ENCODE measurements at regions not wholly inside any gene's neighbourhood (a gene's known extent, or its start where the extent isn't known, plus 50 kb on each side); places are given as distances from the start of the nearest gene placed in this dataset.

DNA sequence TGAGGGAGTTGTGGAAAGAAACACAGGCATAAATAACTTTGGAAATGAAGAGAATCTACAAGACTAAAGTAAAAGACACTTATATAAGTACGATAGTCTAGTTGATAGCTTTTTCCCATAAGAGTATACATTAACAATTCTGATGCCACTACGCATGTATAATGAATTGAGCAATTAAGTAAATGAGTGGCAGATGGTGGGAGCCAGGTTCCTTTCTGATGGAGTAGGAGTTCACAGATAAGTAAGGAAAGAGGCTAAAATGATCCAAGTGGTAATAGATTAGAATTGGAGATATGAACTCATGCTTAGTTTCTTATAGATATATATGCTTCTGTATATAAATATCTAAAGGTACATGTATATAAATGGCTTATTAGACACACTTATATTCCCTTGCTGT, 368.3 kb downstream of the FAM181B start:
- DNase-seq: no peak

DNA sequence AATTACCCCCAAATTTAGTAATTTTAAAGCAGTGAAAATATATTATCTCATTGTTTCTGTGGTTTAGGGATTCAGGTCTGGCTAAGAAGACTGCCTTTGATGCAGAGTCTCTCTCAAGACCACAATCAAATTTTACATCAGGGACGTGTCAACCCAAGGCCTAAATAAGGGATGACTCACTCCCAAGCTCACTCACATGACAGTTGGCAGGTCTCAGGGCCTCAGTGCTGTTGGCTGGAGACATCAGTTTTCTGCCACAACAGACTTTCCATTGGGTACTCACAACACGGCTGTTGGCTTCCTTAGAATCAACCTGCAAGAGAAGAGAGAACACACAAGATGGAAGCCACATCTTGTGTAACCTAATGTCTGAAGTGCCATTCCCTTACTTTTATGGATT, 377.3 kb downstream of the FAM181B start:
- DNase-seq: no peak

DNA sequence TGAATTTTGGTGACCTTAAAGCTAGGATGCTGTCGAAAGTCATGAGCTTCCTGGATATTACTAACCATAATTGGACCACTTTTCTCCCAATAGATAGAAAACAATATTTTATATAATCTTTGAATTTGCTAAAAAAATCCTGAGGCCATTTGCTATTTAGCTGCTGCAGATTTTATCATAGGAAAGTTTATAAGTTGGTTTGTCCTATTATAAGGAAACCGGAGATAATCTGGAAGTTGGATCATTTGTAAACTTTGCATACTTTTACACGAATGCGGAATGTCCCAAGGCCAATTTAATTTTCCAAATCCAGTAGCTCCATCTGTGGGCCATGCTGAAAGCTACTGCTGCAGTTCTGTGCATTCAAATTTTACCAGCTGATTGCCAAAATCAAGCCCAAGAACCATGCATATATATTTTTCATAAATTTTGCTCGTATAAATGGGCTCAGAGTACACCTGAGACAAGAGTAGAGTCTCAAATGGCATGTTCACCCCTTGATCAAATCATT, 378.3 kb downstream of the FAM181B start:
- DNase-seq: no peak

DNA sequence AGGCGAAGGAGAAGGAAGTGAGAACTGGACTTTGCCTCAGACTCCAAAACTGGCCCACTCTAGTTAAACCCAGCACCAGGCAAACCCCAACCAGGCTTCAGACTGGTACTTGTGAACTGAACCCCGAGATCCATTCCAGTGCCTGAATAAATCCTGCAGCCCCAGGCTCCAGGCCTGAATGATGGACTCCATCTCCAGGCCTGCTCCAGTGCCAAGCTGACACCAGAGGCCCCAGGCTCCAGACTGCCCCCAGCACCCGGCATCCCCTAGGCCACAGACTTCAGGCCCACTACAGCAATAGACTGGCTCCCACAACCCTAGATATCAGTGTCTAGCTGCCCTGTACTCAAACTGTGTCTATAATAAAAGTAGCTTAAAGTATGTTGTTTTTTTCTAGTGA, 406.8 kb downstream of the FAM181B start:
- no peak for DNase-seq

DNA sequence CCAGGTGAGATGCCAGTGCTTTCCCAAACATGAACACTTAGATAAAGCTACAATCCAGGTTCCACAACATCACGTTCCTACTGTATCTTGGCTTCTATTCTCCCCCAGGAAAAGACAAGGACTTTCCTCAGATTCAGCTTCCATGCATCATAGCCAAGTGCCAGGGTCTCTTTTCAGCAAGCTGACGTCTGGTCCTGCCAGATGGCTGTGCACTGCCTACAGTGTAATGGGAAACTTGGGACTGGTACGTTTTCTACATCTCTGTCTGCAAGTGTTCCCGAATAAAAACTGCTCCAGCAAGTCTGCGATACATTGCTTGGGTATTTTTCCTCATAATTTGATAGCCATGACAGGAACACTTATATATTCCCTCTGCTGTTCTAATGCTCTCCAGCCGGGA, 412.5 kb downstream of the FAM181B start:
- DNase-seq: no peak

DNA sequence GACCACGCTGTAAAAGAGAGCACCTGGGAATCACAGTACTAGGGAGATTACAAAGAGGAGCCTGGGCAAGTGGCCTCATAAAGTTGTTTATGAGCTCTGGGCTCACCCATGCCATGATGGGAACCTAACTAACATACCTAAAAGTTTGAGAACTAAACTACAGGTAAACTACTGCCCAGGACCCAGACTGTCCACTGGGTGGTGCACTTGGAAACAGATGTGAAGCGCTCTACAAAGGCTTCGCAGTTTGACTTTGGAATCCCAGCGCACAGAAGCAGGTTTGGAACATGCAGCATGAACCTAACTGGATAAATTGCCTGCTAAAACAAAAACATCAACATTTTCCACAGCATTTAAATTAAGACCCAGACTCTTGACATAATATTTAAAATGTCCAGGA, 418.6 kb downstream of the FAM181B start:
- no peak for DNase-seq

DNA sequence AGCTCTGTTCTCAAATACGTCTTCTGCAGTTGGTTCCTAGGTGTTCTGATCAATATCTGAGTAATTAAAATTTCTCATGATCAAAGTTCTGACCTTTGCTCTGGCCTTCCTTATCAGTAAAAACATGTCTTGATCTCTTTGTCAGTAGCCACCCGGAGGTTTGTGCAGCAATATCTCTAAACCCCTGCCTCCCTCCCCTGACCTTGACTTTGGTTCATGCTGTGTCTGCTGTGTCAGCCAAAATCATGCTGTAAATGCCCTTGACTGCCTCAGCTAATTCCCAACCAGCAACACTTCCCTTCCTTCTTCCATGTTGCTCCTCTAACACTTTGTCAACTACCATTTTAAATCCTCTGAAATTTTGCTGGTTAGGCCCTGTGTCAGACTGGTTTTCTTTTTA, 424.7 kb downstream of the FAM181B start:
- no peak for DNase-seq

DNA sequence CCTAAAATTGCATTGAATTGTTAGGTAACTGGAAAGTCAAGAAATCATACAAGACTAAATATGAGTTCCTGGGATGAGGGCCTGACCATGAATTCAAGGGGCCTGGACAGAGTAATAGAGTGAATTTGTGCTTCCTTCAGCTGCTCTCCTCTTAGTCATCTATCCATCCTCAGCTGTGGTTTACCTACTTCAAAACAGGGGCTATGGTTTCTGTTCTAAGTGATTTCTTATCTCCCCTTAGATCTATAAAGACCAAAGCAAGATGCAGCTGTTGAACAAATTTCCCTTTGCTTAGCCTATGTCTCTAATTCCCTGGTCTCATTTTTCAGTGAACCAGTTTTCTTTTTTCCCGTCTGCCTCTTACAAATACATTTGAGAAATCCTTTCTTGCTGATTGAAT, 428.5 kb downstream of the FAM181B start:
- no peak for DNase-seq

DNA sequence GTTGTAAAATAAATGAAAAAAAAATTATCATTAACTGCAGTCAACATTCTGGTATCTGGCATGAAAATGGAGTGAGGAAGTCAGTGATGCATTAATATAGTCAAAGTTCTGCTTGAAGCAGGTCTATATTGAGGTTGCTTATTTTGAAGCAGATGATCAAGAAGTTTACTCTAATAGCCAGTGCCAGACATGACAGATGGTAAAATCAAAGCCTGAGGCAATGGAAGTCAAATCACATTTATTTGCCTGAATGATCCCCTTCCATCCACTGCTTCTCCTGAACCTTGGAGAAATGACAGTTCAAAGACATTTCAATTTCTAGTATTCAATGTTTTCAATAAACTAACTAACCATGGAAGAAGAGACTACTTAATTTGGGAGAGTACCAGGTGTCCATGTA, 430.0 kb downstream of the FAM181B start:
- DNase-seq: no peak

DNA sequence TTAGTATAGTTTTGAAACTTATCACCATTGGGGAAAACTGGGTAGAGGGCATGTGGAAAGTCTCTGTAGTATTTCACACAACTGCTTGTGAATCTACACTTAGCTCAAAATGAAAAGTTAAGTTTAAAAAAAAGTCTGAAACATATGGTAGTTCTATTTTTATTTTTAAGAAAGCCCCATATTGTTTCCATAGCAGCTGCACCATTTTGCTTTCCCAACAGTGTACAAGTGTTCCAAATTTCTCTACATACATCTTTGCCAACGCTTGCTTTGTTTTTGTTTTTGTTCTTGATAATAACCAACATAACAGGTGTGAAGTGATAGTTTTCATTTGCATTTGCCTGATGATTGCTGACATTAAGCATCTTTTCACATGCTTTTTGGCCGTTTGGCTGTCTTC, 445.2 kb downstream of the FAM181B start:
- DNase-seq: no peak

DNA sequence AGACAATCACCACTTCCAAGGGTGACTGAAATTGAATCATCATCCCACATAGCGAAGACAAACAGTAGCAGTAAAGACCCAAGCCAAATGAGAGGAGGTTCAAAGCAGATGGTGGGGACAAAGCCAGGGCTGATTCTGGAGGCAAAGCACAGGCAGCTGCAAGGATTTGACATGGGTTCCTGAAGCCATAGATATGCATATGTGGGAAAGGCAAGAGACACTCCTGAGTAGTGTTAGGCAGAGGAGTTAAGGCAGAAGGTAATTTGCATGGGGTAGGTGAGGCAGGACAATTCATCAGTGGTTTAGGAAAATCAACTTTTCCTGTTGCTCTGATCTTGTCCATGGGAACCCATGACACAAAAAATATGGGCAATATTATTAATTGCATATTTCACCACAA, 462.8 kb downstream of the FAM181B start:
- no peak for DNase-seq

DNA sequence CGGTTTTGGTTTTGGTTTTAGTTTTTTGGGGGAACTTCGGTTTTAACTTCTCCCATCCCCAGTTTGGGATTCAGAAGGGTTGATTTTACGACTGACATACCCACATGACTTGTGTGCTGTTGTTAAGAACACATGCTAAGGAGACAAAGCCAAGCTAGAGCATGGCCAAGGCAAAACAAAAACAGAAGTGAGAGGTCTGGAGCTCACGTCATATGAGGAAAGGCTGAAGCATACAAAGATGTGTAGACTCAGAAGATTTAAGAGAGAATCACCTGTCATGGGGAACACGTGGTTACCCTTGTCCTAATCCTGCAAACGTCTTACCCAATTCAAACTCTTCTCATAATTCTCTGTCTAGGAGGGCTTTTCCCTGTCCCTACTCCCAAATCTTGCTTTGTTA, 465.0 kb downstream of the FAM181B start:
- DNase-seq: no peak

DNA sequence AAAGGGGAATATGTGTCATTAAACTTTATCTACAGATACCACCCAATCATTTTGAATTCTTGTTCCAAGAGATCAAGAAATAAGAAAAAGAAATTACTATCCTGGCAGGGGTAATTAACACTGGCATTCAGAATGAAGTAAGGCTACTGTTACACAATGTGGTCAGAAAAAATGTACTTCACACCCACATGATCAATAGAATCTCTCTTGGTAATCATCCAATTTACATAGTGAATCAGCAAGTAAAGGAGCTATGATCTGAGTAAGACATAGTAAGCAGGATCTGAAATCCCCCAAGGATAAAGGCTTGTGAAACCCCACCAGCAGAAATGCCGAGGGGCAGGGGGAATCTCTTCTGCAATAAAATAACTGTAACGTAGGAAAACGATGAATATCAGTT, 466.5 kb downstream of the FAM181B start:
- no peak for DNase-seq

DNA sequence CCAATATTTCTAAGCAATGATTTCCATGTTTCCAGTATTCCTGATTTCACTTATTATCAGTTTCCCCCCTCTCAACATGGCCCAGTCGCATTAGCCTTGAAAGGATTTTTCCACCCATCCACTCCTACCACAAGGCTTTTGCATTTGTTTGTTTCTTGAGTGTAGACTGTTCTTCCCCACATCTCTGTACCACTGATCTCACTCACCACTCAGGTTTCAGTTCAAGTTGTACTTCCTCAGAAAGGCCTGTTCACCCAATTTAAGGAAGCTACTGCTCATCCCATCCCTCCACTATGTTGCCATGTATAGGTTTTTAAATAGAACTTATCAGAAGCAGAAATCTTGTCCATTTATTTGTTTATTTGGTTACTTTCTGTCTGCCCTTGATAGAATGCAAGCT, 472.3 kb downstream of the FAM181B start:
- DNase-seq: no peak

DNA sequence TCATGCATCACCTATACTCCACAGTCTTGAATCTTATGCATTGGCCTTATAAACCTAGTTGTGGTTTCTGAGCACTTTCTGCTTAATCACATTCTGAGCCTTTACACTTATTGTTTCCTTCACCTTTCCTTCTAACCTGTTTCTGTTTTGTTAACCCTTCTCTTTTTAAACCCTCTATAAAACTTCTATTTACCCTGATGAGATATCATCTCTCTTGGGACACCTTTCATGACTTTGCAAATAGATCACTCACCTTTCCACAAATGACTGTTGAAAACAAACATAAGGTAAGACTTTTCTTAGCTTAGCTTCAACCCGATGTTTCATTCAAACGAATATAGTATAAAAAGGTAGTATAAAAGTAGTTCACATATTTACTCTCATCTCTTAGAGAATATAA, 483.6 kb downstream of the FAM181B start:
- no peak for DNase-seq

DNA sequence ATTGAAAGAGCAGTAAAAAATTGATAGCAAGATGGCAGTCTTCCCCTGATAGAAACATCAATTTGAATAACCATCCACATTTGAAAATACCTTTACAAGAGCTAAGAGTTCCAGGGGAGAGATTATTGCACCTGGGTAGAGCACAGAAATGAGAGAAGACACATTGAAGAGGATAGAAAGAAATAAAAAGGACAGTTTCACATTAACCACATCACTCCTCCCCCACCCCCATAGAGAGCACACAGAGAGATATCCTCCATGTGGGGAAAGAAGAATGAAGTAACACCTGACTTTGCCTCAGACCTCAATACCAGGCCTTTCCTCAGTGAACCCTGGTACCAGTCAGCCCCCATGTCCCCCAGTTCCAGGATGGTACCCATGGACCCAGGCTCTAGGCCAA, 486.7 kb downstream of the FAM181B start:
- no peak for DNase-seq

DNA sequence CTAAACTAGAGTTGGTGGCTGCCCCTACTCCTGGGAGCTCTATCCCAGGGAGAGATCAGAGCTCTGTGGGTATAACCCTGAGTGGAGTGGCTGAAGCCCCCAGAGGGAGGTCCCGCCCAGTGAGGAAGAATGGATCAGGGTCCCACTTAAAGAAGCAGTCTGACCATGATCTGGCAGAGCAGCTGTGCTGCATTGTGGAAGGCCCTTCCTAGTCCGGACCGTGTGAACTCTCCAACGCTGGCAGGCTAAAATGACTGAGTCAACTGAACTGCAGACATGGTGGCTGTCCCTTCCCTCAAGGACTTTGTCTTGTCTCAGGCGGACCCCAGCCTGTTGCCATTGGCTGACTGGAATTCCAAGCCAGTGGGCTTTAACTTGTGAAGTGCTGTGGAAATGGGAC, 494.2 kb downstream of the FAM181B start:
- no peak for DNase-seq

DNA sequence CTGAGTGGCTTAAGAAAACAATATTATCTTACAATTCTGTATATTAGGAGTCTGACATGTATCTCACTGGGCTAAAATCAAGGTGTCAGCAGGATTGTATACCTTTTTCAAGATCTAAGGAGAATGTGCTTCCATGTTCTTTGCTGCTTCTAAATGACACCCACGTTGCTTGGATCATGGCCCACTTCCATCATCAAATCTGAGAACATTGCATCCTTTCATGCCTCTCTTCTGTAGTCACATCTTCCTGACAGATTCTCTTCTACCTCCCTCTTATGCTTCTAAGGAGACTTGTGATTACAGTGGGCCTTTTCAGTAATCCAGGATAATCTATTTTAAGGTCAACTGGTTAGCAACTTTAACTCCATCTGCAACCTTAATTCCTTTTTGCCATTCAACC, 499.4 kb downstream of the FAM181B start:
- DNase-seq: no peak

DNA sequence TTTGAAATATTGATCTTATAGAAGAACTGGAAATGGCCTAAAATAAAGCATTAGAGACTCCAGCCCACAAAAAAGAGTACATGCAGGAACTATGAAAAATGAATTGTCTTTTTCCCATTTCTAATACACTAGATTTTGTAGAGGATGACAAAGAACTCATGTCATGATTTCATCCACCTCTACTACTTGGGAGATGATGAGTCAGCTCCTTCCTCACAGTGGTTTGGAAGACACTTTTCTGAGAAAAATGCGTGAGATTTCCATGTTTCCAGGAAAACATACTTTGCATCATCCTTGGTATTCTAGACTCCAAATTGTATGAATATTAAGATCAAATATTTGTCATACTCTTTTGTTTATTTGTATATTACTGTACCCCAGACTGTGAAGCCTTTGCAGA, 500.5 kb downstream of the FAM181B start:
- DNase-seq: no peak

DNA sequence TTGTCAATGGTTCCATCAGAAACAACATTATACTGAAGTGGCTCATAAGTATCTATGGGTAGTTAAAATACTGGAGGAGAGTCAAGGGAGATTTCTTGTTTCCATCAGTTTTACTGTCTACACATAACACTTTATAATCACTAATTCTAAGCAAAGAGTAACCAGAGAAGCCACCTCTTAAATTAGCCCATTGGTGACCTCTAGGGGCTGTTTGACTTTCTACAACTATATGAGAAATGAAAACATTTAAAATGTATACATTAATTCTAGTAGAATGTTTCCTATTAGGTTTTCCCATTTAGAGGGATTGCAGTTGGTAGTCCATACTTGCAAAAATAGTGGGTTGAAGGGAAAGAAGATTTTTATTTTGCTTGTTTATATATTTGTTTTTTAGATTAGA, 504.3 kb downstream of the FAM181B start:
- DNase-seq: no peak

DNA sequence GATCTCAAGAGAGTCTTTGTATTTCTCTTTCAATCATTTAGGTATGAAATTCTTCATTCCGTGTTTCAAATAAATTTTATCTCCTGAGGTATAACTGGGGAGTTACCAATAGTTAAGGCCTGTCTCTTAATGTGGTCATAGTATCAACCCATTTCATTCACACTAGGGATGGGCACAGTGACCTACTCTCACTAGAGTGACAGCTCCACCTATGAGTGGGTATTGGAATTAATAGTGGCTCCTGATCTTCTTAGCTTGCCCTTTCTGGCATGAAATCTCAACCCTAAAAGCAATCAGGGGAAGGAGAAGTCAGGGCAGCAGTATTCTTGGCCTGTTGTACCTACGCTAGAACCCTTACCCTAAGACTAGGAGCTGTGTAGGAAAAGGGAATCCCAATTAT, 507.7 kb downstream of the FAM181B start:
- DNase-seq: no peak

DNA sequence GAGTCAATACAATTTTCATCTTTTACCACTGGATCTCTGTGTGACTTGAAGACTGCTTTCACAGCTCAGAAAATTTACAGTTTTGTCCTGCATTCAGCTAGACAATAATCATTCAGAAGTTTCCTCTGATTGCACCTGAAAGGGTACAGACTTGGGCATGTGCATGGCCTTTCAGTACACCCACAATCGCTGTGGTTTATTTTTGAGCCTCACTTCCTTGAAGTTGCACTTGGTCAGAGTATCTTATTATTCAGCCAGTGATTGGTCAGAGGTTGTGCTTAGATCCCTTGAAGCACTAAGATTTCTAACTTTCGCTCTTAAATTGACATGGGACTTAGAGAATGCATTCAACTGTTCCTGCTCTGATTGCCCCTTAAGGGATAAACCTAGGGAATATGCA, 508.2 kb downstream of the FAM181B start:
- no peak for DNase-seq

DNA sequence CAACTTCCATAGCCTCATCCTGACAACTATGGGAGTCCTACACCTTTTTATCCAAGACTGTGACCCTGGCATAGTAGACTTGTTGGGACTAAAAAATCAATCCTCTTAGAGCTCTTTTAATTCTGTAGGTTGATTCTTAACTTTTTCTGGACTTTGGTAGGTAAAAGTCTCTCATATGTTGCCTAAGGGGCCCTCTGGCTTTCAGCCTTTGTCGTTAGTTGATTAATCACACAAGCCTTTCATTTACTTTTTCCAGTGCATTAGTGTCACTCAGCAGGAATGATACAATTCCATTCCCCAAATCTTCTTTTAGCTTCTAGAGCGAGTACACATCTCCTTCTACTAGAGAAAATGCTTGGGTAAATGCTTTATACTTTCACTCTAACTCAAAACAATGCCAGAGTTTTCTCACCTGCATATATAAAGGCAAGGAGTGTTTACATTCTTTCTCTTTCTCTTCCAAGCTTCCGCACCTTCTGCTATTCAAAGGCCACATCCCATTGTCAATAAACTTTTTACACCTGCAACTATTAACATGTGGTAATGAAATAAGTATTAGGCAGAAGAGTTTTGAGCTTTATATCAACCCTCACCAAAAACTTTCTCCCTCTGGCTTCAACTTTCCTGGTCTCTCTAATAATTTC, 516.6 kb downstream of the FAM181B start:
- DNase-seq: no peak

DNA sequence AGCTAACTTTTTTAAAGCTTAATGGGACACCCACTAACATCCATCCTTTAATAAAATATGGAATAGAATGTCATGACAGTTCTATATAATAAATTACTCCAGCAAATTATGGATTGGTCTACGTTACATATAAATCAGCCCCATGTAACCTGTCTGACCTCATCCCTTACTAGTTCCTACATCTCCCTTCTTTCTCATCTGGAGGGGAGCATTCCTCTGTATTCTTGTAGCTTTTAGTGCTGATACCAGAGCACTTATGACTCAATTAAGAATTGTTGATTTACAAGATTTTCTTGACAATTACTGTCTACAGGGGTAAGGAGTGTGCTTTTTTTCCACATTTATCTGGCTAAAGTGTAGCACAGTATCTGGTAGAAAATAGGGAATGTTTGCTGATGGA, 523.7 kb downstream of the FAM181B start:
- no peak for DNase-seq

DNA sequence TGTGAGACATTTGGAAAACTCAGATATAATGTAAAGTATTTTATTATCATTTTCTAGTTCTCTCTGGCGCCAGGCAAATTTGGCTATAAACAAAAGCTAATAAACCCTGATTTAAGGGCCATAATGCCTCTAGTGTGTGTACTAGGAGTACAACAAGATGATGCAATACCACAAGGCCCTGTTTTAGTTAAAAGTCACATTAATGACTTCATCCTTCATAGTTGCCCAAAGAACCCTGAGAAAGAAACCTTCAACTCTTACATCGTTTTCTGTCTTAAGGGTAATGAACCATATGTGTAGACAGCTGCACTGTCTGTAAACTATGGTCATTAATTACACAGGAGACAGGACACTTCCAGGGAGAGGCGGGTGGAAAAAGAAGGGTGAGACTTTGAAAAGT, 538.4 kb downstream of the FAM181B start:
- DNase-seq: no peak

DNA sequence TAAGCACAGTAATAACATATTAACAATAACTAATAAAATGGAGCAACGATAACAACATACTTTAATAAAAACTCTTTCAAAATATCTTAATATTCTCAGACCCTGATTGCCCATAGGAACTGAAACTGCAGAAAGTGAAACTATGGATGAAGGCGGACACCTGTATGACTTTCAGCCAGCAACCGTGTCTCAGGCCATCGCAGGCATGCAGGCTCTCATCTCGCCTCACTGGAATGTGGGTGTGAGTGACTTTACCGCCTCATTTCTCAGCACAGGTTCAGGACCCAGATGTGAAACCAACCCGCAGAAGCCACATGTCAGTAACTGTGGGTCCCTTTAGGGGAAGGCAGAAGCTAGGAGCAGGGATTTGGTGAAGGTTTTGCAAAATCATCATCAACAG, 539.1 kb downstream of the FAM181B start:
- no peak for DNase-seq
